Lung microvascular endothelial cell (primary cell): ENCODE measurements at regions not wholly inside any gene's neighbourhood (a gene's known extent, or its start where the extent isn't known, plus 50 kb on each side); places are given as distances from the start of the nearest gene placed in this dataset.
"Not testable (repeated sequence)": the region's sequence is repeated elsewhere in the genome, so short reads cannot be mapped to it uniquely, and the experiment has no call there.

ENCODE experiments used
- DNase-seq, 2 donors: peaks; one replicate each; pipeline versions ENCODE4 v3.0.0 to v3.0.0-alpha.2; 2010; ENCODE audit warnings: low read depth in 2 of 2

DNA sequence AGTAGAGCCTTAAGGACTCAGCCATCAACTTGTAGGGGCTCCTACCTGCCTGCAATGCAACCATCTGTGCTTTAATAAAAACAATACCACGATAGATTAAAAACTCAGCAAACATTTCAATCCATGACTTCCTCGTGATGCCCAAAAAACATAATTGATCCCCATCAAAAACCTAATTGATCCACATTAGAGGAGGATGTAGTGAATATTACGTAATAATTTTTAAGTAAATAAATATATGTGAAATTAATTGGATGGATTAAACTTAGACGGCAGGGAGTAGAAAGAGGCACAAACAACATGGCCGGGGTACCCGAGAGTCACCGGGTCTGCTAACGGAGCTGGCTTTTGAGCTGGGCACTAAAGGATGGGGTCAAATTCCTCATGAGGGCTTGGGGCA, 87.3 kb downstream of the ARL4C start:
- DNase-seq, result no peak

- DNase-seq, result no peak
Measured at GRCh38 chr2:234406085-234406484, 90.8 kb downstream of the ARL4C start.

DNA sequence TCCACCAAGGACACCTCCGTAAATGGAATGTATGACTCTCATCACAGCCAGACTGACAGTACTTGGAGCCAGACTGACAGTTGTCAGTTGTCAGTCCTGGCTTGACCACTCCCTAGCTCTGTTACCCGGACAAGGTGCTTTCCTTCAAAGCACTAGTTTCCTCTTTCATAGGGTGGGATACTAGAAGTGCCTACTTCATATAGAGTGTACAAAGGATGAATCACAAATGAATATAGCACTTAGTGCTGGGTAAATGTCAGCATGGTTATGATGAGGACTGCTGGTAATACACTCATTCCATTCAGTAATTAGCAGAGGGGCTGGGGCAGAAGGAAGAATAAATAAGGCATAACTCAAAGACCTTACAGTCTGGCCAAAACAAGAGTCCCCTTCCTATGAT, 91.4 kb downstream of the ARL4C start:
- no peak for DNase-seq

DNA sequence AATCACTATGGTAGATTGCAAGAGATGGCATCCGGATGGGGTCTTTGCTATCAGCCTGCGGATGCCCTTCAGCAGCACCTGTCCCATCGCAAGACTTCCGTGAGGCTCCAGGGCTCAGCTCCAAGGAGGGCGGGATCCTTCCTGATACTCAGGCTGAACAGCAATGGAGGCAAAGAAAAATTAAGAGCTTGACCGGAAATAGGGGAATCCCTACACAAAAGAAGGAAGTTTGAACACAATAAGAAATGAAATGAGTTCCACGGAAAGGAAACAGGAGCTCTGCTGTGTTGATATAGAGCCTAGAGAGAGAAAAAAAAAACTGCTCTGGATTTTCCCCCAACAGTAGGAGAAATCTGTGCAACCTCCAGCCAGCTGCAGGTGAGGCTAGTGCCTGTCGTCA, 91.9 kb downstream of the ARL4C start:
- DNase-seq, result peak in 1 of 2 donors; percentile 82

DNA sequence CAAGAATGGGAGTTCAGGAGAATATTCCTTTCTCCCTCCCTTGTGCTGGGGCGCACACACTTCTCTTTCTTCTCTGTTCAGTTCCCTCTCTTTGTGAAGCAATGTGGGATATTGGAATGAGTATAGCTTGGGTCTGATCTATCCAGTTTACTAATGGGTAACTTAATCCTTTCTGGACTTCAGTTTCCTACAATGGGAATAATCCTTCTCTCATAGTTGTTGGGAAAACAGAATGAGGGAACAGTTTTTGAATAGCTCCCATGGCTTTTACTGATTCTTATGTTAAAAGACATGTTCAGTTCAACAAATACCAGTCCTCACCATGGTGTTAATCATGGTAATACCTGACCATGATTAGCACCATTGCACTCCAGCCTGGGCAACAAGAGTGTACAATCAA, 93.1 kb downstream of the ARL4C start:
- no peak for DNase-seq

DNA sequence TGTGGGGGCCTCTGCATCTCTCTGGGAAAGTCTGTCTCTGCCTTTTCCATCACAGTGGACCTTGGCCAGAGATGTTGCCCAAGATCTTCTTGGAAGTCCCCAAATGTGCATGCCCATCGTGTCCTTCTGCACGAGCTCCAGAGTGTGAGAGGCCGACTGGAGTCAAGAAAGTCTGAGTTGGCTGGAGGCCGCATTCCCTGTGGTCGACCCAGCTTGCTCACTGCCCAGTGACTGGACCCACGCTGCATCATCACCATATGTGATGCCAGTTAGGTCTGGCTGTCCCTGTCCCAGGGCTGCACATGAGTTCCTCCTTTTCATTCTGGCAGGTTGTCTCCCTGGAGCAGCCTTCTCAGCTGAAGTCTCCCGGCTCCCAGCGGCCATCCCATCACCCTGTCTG, 93.8 kb downstream of the ARL4C start:
- no peak for DNase-seq

- DNase-seq, result no peak
Measured at GRCh38 chr2:234401426-234401825, 95.5 kb downstream of the ARL4C start.

GRCh38 chr2:234399451-234400246, 97.2 kb downstream of the ARL4C start:
- DNase-seq, result no peak

- no peak for DNase-seq
Measured at GRCh38 chr2:234398531-234398930, 98.3 kb downstream of the ARL4C start.

- no peak for DNase-seq
Measured at GRCh38 chr2:234395891-234396420, 100.9 kb downstream of the ARL4C start.

GRCh38 chr2:234394450-234394849, 102.4 kb downstream of the ARL4C start:
- no peak for DNase-seq

DNA sequence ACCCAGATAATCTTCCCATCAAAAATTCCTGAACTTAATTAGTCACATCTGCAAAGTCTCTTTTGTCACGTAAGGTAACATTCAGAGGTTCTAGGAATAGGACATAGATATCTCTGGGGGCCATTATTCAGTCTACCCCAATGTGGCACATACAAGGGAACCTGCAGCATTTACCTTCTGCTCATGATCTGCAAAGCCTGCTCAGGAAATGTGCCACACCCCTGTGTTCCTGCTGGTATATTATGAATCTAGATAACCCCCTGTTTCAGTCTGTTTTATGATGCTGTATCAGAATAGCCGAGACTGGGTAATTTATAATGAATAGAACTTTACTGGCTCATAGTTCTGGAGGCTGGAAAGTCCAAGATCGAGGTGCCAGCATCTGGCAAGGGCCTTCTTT, 103.5 kb downstream of the ARL4C start:
- DNase-seq, result no peak

DNA sequence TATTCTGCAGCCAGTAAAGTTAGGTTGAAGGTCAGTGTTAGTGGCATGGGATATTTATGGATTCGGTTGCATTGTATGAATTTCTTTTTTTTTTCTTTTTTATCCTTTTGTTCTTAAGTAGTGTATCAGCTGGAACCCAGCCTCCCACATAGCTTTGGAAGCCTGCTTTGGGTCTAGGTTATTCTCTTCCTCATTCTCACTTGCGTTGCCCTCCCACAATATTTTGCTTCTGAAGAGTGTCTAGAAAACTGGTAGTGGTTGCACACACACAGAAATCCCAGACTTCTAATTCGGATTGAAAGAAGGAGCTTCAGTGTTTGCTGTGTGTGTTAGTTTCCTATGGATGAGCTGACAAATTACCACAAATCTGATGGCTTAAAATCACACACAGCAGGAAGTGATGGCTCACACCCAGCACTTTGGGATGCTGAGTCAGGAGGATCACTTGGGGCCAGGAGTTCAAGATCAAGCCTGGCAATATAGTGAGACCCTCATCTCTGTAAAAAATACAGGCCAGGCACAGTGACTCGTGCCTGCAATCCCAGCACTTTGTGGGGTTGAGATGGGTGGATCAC, 104.8 kb downstream of the ARL4C start:
- no peak for DNase-seq

DNA sequence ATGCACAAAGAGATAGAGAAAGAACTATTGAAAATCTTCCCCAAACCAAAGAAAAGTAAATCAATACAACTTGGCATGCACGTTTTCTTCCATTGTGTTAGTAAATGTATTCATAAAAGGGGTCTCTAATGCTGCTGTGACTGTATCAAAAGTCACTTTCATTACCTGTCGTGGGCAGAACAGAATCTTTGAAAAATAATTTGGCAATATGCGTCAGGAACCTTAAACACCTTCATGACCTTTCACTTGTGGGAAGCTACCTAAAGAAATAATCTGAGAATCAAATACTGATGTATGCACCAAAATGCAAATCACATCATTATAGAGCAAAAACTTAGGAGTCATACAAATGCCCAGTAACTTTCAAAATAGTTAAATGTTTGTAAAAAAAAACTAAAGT, 105.3 kb downstream of the ARL4C start:
- DNase-seq, result no peak

GRCh38 chr2:234389661-234390060, 107.2 kb downstream of the ARL4C start:
- not testable (repeated sequence) for DNase-seq

DNA sequence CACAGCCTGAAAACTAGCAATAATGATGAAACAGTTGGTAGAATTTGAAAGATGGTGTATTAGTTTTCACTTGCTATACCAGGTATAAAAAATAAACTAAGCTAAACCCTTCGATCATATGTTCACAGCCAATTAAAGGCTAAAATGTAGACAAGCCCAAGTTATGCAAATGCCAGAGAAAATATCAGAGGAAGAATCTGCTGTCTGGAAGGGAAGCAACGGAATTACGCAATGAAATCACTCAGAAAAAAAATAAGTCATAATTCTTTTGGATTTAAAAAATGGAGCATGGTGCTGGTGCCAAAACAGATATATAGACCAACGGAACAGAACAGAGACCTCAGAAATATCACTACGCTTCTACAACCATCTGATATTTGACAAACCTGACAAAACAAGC, 108.3 kb downstream of the ARL4C start:
- DNase-seq, result no peak

GRCh38 chr2:234386971-234387370, 109.9 kb downstream of the ARL4C start:
- DNase-seq, result no peak

- DNase-seq, result no peak
Measured at GRCh38 chr2:234382131-234382530, 114.8 kb downstream of the ARL4C start.

DNA sequence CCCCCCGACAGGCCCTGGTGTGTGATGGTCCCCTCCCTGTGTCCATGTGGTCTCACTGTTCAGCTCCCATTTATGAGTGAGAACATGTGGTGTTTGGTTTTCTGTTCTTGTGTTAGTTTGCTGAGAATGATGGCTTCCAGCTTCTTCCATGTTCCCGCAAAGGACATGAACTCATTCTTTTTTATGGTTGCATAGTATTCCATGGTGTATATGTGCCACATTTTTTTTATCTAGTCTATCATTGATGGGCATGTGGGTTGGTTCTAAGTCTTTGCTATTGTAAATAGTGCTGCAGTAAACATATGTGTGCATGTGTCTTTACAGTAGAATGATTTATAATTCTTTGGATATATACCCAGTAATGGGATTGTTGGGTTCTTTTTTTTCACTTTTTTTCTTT, 117.9 kb downstream of the ARL4C start:
- DNase-seq, result not testable (repeated sequence)

- no peak for DNase-seq
Measured at GRCh38 chr2:234378440-234378839, 118.4 kb downstream of the ARL4C start.

GRCh38 chr2:234377761-234378391, 119.0 kb downstream of the ARL4C start:
- no peak for DNase-seq

DNA sequence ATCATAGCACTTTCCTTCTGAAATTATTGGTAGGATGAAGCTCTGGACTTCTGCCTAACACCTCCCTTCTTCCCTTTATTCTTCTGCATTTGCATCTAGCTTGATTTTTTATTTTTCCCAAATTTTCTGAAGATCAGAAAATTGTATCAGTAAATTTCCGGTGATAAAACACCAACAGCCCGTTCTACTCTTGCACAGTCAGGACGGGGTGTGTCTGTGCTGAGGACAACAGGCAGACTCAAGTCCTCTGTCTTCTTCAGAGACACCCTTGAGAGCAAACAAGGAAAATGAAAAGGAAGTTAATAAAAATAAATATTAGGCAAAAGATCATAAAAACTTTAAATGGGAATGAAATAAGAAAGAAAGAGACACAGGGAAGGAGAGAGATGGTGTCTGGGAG, 120.7 kb downstream of the ARL4C start:
- DNase-seq, result no peak
